Left ventricle myocardium inferior (tissue), 1 donor: ENCODE measurements at regions not wholly inside any gene's neighbourhood (a gene's known extent, or its start where the extent isn't known, plus 50 kb on each side); places are given as distances from the start of the nearest gene placed in this dataset.

ENCODE experiments used
- DNase-seq: peaks from one replicate; pipeline ENCODE4 v3.0.0-alpha.2; 2020
- H3K27ac ChIP-seq: fragments of 200-600 bp; replicated peaks from 2 replicates; pipeline ENCODE4 v1.8.0; 2021
- H3K27me3 ChIP-seq: fragments of 200-600 bp; 2 replicates; pipeline ENCODE4 v1.8.0; 2021; ENCODE audit warnings: low read depth
- H3K36me3 ChIP-seq: fragments of 200-600 bp; 2 replicates; pipeline ENCODE4 v1.8.0; 2021
- H3K4me1 ChIP-seq: fragments of 200-600 bp; 2 replicates; pipeline ENCODE4 v1.8.0; 2021
- H3K4me3 ChIP-seq: fragments of 200-600 bp; 2 replicates; pipeline ENCODE4 v1.8.0; 2021; ENCODE audit warnings: mild to moderate bottlenecking, moderate library complexity
- H3K9me3 ChIP-seq: fragments of 200-600 bp; replicated peaks from 2 replicates; pipeline ENCODE4 v1.8.0; 2021
- intact Hi-C: fragments of 100-400 bp; cut with micrococcal nuclease; formaldehyde crosslinking; loops from one replicate; pipeline ENCODE4 v1.11.0; 2022
- TF ChIP-seq, protein P1 (sequence below): fragments of 200-600 bp; IDR thresholded peaks from 2 replicates; pipeline ENCODE4 v1.8.0; 2021; ENCODE audit warnings: antibody characterized with exemption, mild to moderate bottlenecking, borderline replicate concordance
- donor health status: DM: no; HTN: yes; CAD: no; lungs with severe emphysema.

- Histone ChIP-seq H3K36me3 (no peaks in the 10 kb centered on the region), H3K27ac (no peak overlapping the region), H3K4me1 (no peaks in the 10 kb centered on the region), H3K9me3 (no peaks in the 10 kb centered on the region), H3K4me3 (no peak overlapping the region), H3K27me3 (peaks cover 3% of the 10 kb centered on the region)
- intact Hi-C loops, result no loop called here
- DNase-seq, result no peak
- TF ChIP-seq, protein P1, sequence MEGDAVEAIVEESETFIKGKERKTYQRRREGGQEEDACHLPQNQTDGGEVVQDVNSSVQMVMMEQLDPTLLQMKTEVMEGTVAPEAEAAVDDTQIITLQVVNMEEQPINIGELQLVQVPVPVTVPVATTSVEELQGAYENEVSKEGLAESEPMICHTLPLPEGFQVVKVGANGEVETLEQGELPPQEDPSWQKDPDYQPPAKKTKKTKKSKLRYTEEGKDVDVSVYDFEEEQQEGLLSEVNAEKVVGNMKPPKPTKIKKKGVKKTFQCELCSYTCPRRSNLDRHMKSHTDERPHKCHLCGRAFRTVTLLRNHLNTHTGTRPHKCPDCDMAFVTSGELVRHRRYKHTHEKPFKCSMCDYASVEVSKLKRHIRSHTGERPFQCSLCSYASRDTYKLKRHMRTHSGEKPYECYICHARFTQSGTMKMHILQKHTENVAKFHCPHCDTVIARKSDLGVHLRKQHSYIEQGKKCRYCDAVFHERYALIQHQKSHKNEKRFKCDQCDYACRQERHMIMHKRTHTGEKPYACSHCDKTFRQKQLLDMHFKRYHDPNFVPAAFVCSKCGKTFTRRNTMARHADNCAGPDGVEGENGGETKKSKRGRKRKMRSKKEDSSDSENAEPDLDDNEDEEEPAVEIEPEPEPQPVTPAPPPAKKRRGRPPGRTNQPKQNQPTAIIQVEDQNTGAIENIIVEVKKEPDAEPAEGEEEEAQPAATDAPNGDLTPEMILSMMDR, result no peak
These were observed 198.5 kb upstream of the SMIM21 start for GRCh38 chr18:75625966-75626365.

- TF ChIP-seq, protein P1, result no peak
- intact Hi-C loops, result no loop called here
- H3K4me1 ChIP-seq, result no peaks in the 10 kb centered on the region
- peaks cover 7% of the 10 kb centered on the region for H3K27me3 ChIP-seq
- no peaks in the 10 kb centered on the region for H3K9me3 ChIP-seq
- no peak for DNase-seq
- H3K36me3 ChIP-seq, result no peaks in the 10 kb centered on the region
- no peak overlapping the region for H3K27ac ChIP-seq
- no peak overlapping the region for H3K4me3 ChIP-seq
These were observed 197.4 kb upstream of the SMIM21 start for GRCh38 chr18:75624869-75625268.

DNA sequence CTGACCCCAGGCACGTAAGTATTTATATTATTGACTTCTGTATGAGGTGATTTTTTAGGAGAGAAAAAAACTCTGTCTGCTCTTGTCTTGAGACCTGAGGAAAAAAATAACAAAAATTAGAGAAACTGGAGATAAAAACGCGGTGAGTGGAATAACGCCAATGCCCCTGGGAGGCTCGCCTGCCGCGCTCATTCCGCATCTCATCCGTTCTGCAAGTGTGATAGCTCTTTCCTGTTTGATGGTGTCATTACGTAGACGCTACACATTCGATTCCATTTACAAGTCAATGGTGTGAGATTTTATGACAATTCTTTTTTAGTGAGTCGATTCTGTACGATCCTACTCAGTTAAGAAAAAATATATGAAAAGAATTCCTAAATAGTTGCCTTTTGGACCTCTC is 194.3 kb upstream of the SMIM21 start:
- intact Hi-C loops, result no loop called here
- H3K9me3 ChIP-seq, result no peaks in the 10 kb centered on the region
- H3K4me3 ChIP-seq, result no peak overlapping the region
- peaks cover 7% of the 10 kb centered on the region for H3K27me3 ChIP-seq
- no peaks in the 10 kb centered on the region for H3K36me3 ChIP-seq
- no peaks in the 10 kb centered on the region for H3K4me1 ChIP-seq
- no peak for DNase-seq
- H3K27ac ChIP-seq, result no peak overlapping the region
- TF ChIP-seq, protein P1, result no peak

DNA sequence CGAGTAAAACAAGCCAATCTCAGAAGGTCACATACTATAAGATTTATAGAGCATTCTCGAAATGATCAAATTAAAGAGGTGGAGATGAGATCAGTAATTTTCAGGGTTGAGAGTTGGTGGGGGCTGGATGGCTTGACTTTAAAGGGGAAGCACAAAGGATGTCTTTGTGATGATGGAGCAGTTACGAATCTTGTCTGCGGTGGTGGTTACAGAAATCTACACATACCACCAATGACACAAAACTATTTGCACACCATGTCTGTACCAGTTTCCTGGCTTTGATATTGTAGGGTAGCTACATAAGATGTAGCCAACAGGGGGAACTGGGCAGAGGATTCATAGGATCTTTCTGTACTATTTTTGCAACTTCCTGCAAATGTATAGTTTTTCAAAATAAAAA is 190.6 kb upstream of the SMIM21 start:
- no peak overlapping the region for H3K27ac ChIP-seq
- no peaks in the 10 kb centered on the region for H3K4me1 ChIP-seq
- H3K4me3 ChIP-seq, result no peak overlapping the region
- intact Hi-C loops, result no loop called here
- peaks cover 7% of the 10 kb centered on the region for H3K27me3 ChIP-seq
- DNase-seq, result no peak
- H3K9me3 ChIP-seq, result no peaks in the 10 kb centered on the region
- no peaks in the 10 kb centered on the region for H3K36me3 ChIP-seq
- TF ChIP-seq, protein P1, result no peak

DNA sequence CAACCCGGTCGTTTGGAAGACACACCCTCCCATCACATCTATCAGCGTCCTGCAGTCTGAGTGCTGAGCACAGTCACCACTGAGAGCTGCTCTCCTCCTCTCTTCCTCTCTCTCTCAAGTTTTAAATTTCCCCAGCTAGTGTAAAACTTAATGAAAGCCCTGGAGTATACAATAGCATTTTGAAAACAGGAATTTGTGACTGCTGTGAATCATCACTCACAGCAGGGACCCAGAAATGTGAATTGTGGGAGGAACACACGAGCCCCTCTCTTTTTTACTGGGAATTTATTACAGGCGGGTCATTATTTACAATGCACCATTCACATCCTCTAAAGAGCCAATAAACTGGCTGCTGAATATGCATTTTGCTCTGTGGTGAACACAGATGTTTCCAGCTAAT is 185.0 kb upstream of the SMIM21 start:
- no peak for DNase-seq
- TF ChIP-seq, protein P1, result no peak
- no peaks in the 10 kb centered on the region for H3K4me1 ChIP-seq
- no peak overlapping the region for H3K27ac ChIP-seq
- no peaks in the 10 kb centered on the region for H3K36me3 ChIP-seq
- H3K9me3 ChIP-seq, result no peaks in the 10 kb centered on the region
- intact Hi-C loops, result no loop called here
- H3K4me3 ChIP-seq, result no peak overlapping the region
- H3K27me3 ChIP-seq, result peaks cover 5% of the 10 kb centered on the region

DNA sequence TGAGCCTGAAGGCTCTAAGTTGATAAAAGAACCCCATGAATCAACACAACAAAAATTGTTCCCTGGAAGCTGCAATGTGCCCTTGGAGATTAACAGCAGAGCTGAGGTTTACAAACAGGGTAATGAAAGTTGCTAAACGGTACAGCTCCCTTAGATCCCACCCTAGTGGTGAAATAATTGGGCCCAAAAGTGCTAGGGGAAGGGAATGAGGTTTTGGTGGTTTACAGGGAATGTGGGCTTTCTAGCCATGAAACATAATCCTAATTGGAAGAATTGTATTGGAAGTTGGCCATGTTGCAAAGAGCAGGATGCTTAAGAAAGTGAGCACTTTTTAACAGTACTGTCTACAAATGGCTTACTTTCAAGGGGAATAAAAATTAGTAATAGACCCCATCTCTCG is 180.2 kb upstream of the SMIM21 start:
- intact Hi-C loops, result no loop called here
- no peaks in the 10 kb centered on the region for H3K36me3 ChIP-seq
- H3K4me3 ChIP-seq, result no peak overlapping the region
- no peaks in the 10 kb centered on the region for H3K4me1 ChIP-seq
- H3K9me3 ChIP-seq, result no peaks in the 10 kb centered on the region
- no peak overlapping the region for H3K27ac ChIP-seq
- DNase-seq, result no peak
- TF ChIP-seq, protein P1, result no peak
- H3K27me3 ChIP-seq, result peaks cover 9% of the 10 kb centered on the region
